ENCODE measurements at regions not wholly inside any gene's neighbourhood (a gene's known extent, or its start where the extent isn't known, plus 50 kb on each side); places are given as distances from the start of the nearest gene placed in this dataset.

GRCh38 chr1:13892198-13892597 lies 192.2 kb downstream of the PRDM2 start:
- Histone ChIP-seq H3K27ac (no peak overlapping the region), H3F3A (ENCODE audit: insufficient read depth, low read depth) (no peaks in the 10 kb centered on the region), H3K4me3 (no peak overlapping the region), H3K79me2 (ENCODE audit: low read depth) (no peaks in the 10 kb centered on the region), H2AFZ (no peak overlapping the region), H3K27me3 (ENCODE audit: insufficient read depth, low read depth) (peaks cover 40% of the 10 kb centered on the region), H4K20me1 (ENCODE audit: insufficient read depth) (no peaks in the 10 kb centered on the region), H3K9me2 (ENCODE audit: insufficient read depth) (no peaks in the 10 kb centered on the region), H3K36me3 (ENCODE audit: low read depth) (no peaks in the 10 kb centered on the region), H3K4me1 (replicated peaks; ENCODE audit: insufficient read depth) (no peaks in the 10 kb centered on the region), H3K4me2 (no peak overlapping the region), H3K9me3 (ENCODE audit: insufficient read depth, low read depth) (no peaks in the 10 kb centered on the region)
- POLR2A ChIA-PET (ENCODE audit: unreplicated experiment): no interaction called here
- no peak for DNase-seq
- no TSS peak for BruUV-seq (replicated peaks)
- intact Hi-C loops (cut with micrococcal nuclease; ENCODE audit: unreplicated experiment): no loop called here
- CTCF ChIA-PET: interaction anchor here (0.7 kb wide), 1 partner anchor 160 kb away, joined by 3 read pairs; no protein-coding TSS in a partner anchor
- no peak for TF ChIP-seq CTCF (conservative IDR thresholded peaks at IDR 0.05)
- no peak for TF ChIP-seq EZH2 (IDR thresholded peaks at IDR 0.05; ENCODE audit: low read depth)

- Histone ChIP-seq H3K36me3 (ENCODE audit: low read depth) (no peaks in the 10 kb centered on the region), H3K27ac (no peak overlapping the region), H2AFZ (no peak overlapping the region), H3K4me2 (no peak overlapping the region), H3F3A (ENCODE audit: insufficient read depth, low read depth) (no peaks in the 10 kb centered on the region), H3K4me3 (no peak overlapping the region), H3K4me1 (replicated peaks; ENCODE audit: insufficient read depth) (no peaks in the 10 kb centered on the region), H3K9me3 (ENCODE audit: insufficient read depth, low read depth) (no peaks in the 10 kb centered on the region), H4K20me1 (ENCODE audit: insufficient read depth) (no peaks in the 10 kb centered on the region), H3K79me2 (ENCODE audit: low read depth) (no peaks in the 10 kb centered on the region), H3K27me3 (ENCODE audit: insufficient read depth, low read depth) (peaks cover 40% of the 10 kb centered on the region), H3K9me2 (ENCODE audit: insufficient read depth) (no peaks in the 10 kb centered on the region)
- BruUV-seq (replicated peaks): no TSS peak
- CTCF ChIA-PET: no interaction called here
- no peak for TF ChIP-seq EZH2 (IDR thresholded peaks at IDR 0.05; ENCODE audit: low read depth)
- TF ChIP-seq CTCF (conservative IDR thresholded peaks at IDR 0.05): no peak
- DNase-seq: no peak
- intact Hi-C loops (cut with micrococcal nuclease; ENCODE audit: unreplicated experiment): no loop called here
- POLR2A ChIA-PET (ENCODE audit: unreplicated experiment): no interaction called here
These were observed 192.8 kb downstream of the PRDM2 start for GRCh38 chr1:13892671-13893325.

GRCh38 chr1:13893409-13893821 lies 193.4 kb downstream of the PRDM2 start:
- TF ChIP-seq EZH2 (IDR thresholded peaks at IDR 0.05; ENCODE audit: low read depth) (no peak), CTCF (conservative IDR thresholded peaks at IDR 0.05) (no peak)
- no peak overlapping the region for H3K4me3 ChIP-seq
- H3K4me1 ChIP-seq (replicated peaks; ENCODE audit: insufficient read depth): no peaks in the 10 kb centered on the region
- no TSS peak for BruUV-seq (replicated peaks)
- H3K9me3 ChIP-seq (ENCODE audit: insufficient read depth, low read depth): no peaks in the 10 kb centered on the region
- H3K27me3 ChIP-seq (ENCODE audit: insufficient read depth, low read depth): peaks cover 40% of the 10 kb centered on the region
- DNase-seq: no peak
- intact Hi-C loops (cut with micrococcal nuclease; ENCODE audit: unreplicated experiment): no loop called here
- no peaks in the 10 kb centered on the region for H3K79me2 ChIP-seq (ENCODE audit: low read depth)
- POLR2A ChIA-PET (ENCODE audit: unreplicated experiment): no interaction called here
- no peak overlapping the region for H3K27ac ChIP-seq
- CTCF ChIA-PET: no interaction called here
- no peaks in the 10 kb centered on the region for H4K20me1 ChIP-seq (ENCODE audit: insufficient read depth)
- H2AFZ ChIP-seq: no peak overlapping the region
- no peak overlapping the region for H3K4me2 ChIP-seq
- H3K36me3 ChIP-seq (ENCODE audit: low read depth): no peaks in the 10 kb centered on the region
- no peaks in the 10 kb centered on the region for H3F3A ChIP-seq (ENCODE audit: insufficient read depth, low read depth)
- no peaks in the 10 kb centered on the region for H3K9me2 ChIP-seq (ENCODE audit: insufficient read depth)

Data from PC-9 (cell line).